ENCODE measurements at regions not wholly inside any gene's neighbourhood (a gene's known extent, or its start where the extent isn't known, plus 50 kb on each side); places are given as distances from the start of the nearest gene placed in this dataset.
A peak's percentile ranks its signal among the peaks of the same experiment; 100 is the strongest.

DNA sequence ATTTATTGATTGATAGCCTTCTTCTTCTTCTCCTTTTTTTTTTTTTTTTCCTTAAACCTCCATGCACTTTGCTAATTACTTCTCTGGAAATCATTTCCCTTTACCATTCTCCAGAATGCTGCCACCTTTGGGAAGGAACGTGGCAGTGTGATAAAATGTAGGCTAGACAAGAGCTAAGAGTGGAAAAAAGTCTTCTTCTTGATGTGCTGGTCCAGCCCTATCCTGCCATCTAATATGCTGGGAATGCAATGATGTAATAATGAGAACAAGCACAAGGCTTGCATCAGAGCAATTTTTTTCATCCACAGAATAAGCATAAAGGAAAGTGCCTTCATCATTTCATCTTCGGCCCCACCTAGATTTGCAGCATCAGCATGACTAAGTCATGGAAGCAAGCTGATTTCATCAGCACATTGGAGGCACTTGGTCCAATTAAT is 128.7 kb upstream of the ZFHX3 start:
- Histone ChIP-seq H2AFZ (ENCODE audit: low read length) (no peak overlapping the region), H3K4me2 (ENCODE audit: insufficient read depth, low read length) (no peak overlapping the region), H3K36me3 (ENCODE audit: insufficient read depth, low read length) (no peaks in the 10 kb centered on the region), H3K9me3 (ENCODE audit: low read depth, low read length) (no peaks in the 10 kb centered on the region), H3K79me2 (ENCODE audit: insufficient read depth, low read length) (no peaks in the 10 kb centered on the region), H3K4me1 (ENCODE audit: insufficient read depth, low read length) (peaks cover 20% of the 10 kb centered on the region), H4K20me1 (ENCODE audit: insufficient read depth, low read length) (no peaks in the 10 kb centered on the region), H3K27me3 (ENCODE audit: insufficient read depth, low read length) (no peaks in the 10 kb centered on the region), H3K4me3 (ENCODE audit: insufficient read depth, low read length) (no peak overlapping the region), H3K27ac (ENCODE audit: low read depth, low read length) (peak overlapping the region; percentile 21)
- peak; percentile 89 for DNase-seq (ENCODE audit: insufficient read length, low spot score, missing footprints)
- TF ChIP-seq, protein P1, sequence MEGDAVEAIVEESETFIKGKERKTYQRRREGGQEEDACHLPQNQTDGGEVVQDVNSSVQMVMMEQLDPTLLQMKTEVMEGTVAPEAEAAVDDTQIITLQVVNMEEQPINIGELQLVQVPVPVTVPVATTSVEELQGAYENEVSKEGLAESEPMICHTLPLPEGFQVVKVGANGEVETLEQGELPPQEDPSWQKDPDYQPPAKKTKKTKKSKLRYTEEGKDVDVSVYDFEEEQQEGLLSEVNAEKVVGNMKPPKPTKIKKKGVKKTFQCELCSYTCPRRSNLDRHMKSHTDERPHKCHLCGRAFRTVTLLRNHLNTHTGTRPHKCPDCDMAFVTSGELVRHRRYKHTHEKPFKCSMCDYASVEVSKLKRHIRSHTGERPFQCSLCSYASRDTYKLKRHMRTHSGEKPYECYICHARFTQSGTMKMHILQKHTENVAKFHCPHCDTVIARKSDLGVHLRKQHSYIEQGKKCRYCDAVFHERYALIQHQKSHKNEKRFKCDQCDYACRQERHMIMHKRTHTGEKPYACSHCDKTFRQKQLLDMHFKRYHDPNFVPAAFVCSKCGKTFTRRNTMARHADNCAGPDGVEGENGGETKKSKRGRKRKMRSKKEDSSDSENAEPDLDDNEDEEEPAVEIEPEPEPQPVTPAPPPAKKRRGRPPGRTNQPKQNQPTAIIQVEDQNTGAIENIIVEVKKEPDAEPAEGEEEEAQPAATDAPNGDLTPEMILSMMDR (IDR thresholded peaks at IDR 0.05; ENCODE audit: extremely low read depth, low read depth, low read length), result peak; percentile 65

DNA sequence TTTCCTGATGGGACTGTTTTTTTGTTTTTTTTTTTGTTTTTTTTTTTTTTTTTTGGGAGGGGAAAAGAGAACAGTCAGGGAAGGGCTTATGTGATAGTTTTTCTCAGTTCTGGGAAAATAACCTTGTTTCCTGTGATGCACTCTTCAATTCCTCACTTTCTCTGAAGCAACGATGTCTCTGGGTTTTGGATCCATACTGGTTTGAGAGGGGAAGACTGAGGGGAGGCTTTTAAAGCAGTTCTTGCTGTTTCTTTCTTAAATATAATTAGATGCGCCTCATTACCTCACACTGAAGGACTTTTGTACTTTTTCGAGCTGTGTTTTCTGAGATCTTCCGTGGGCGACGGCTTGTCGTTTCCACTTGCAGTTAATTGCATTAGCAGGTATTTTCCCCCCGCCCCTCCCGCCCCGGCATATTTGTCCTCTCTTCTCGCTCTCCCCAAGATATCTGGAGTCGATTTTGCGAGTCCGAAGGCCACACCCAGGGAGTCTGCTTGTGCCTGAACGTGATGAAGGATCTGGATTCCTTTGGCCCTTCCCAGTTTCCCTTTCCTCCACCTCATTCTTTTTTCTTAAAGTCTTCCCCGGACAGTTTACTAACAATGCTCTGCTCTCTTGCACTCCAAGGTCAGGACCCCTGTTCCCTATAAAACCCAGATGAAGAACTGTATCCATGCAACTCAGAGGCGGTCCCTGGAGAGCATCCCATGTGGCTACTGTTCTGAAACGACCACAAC is 125.2 kb upstream of the ZFHX3 start:
- no peak for DNase-seq (ENCODE audit: insufficient read length, low spot score, missing footprints)
- no peaks in the 10 kb centered on the region for H3K27me3 ChIP-seq (ENCODE audit: insufficient read depth, low read length)
- H2AFZ ChIP-seq (ENCODE audit: low read length), result peak overlapping the region; percentile 45
- TF ChIP-seq, protein P1 (IDR thresholded peaks at IDR 0.05; ENCODE audit: extremely low read depth, low read depth, low read length), result no peak
- no peaks in the 10 kb centered on the region for H3K79me2 ChIP-seq (ENCODE audit: insufficient read depth, low read length)
- H4K20me1 ChIP-seq (ENCODE audit: insufficient read depth, low read length), result no peaks in the 10 kb centered on the region
- H3K4me2 ChIP-seq (ENCODE audit: insufficient read depth, low read length), result peak overlapping the region; percentile 81
- no peaks in the 10 kb centered on the region for H3K36me3 ChIP-seq (ENCODE audit: insufficient read depth, low read length)
- no peaks in the 10 kb centered on the region for H3K9me3 ChIP-seq (ENCODE audit: low read depth, low read length)
- H3K27ac ChIP-seq (ENCODE audit: low read depth, low read length), result peak overlapping the region; percentile 69
- peaks cover 20% of the 10 kb centered on the region for H3K4me1 ChIP-seq (ENCODE audit: insufficient read depth, low read length)
- H3K4me3 ChIP-seq (ENCODE audit: insufficient read depth, low read length), result no peak overlapping the region

DNA sequence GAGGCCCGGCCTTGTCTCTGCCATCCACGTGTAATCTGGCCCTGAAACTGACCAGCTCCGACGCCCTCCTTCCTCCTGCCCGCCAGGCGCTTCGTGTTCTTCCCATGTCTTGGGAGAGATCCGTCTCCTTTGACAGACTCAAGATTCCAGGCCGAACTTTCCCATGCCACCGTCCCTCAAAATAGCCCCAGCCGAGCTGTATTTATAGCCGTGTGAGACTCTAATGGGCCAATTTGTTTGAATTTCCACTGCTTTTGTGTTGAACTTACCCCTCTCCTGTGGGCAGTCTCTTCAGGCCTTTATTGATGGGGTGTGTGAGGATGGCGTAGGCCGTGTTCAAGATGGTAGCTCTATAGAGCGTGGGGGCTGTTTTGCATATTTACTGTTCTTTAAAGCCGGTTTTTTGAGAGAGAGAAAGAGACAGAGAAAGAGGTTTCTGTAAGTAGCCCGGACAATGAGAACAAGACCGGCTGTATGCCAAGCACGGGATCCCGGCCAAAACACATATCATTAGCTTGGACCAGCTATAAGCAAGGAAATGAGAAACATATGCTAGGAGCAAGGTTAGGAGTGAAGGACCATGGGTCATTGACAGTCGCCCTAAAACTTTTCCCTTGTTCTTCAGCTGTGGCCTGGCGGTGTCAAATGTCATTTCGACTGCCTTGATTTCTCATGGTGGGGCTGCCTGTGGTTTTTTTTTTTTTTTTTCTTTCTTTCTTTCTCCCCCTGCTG is 124.5 kb upstream of the ZFHX3 start:
- peak overlapping the region; percentile 81 for H3K4me2 ChIP-seq (ENCODE audit: insufficient read depth, low read length)

More for the DNA sequence above, 124.5 kb upstream of the ZFHX3 start:
- TF ChIP-seq, protein P1 (IDR thresholded peaks at IDR 0.05; ENCODE audit: extremely low read depth, low read depth, low read length), result peak; percentile 52
- no peaks in the 10 kb centered on the region for H3K79me2 ChIP-seq (ENCODE audit: insufficient read depth, low read length)
- H3K9me3 ChIP-seq (ENCODE audit: low read depth, low read length), result no peaks in the 10 kb centered on the region
- no peaks in the 10 kb centered on the region for H4K20me1 ChIP-seq (ENCODE audit: insufficient read depth, low read length)
- peak overlapping the region; percentile 69 for H3K27ac ChIP-seq (ENCODE audit: low read depth, low read length)
- peak; percentile 93 for DNase-seq (ENCODE audit: insufficient read length, low spot score, missing footprints)
- H3K27me3 ChIP-seq (ENCODE audit: insufficient read depth, low read length), result no peaks in the 10 kb centered on the region
- no peaks in the 10 kb centered on the region for H3K36me3 ChIP-seq (ENCODE audit: insufficient read depth, low read length)
- H3K4me1 ChIP-seq (ENCODE audit: insufficient read depth, low read length), result peaks cover 20% of the 10 kb centered on the region
- H2AFZ ChIP-seq (ENCODE audit: low read length), result peak overlapping the region; percentile 95
- peak overlapping the region; percentile 48 for H3K4me3 ChIP-seq (ENCODE audit: insufficient read depth, low read length)
